Aorta (tissue), 5 donors: ENCODE measurements at regions not wholly inside any gene's neighbourhood (a gene's known extent, or its start where the extent isn't known, plus 50 kb on each side); places are given as distances from the start of the nearest gene placed in this dataset.

Source experiments
- ATAC-seq: fragments of 200-7000 bp; cut with Tn5 transposase; one replicate; pipeline ENCODE4 v1.9.1; 2022; ENCODE audit warnings: moderate library complexity; ENCODE audit not compliant: low FRiP score
- DNase-seq, 2 donors: peaks; one replicate each; pipeline ENCODE4 v3.0.0-alpha.2; 2020
- H3K27ac ChIP-seq, 2 donors: one replicate each; pipeline ENCODE4 v1.5.1; 2013; ENCODE audit warnings: low read length in 2 of 2, mild to moderate bottlenecking in 2 of 2, moderate library complexity in 2 of 2, control low read depth in 1 of 2, inconsistent platforms in 1 of 2, low read depth in 1 of 2
- H3K27me3 ChIP-seq, 2 donors: one replicate each; pipeline ENCODE4 v1.6.1; 2013; ENCODE audit warnings: control low read depth in 1 of 2, low read length in 1 of 2, mild to moderate bottlenecking in 1 of 2, moderate library complexity in 1 of 2; ENCODE audit not compliant: insufficient read depth in 2 of 2, control insufficient read depth in 1 of 2
- H3K36me3 ChIP-seq, 2 donors: one replicate each; pipeline ENCODE4 v1.6.1; 2013; ENCODE audit warnings: control low read depth in 1 of 2, low read length in 1 of 2, mild to moderate bottlenecking in 1 of 2; ENCODE audit not compliant: insufficient read depth in 2 of 2, control insufficient read depth in 1 of 2
- H3K4me1 ChIP-seq, 2 donors: one replicate each; pipeline ENCODE4 v1.6.1; 2013; ENCODE audit warnings: low read length in 2 of 2, control low read depth in 1 of 2, mild to moderate bottlenecking in 1 of 2, moderate library complexity in 1 of 2; ENCODE audit not compliant: insufficient read depth in 2 of 2, control insufficient read depth in 1 of 2
- H3K4me3 ChIP-seq, 2 donors: one replicate each; pipeline ENCODE4 v1.5.1; 2013; ENCODE audit warnings: low read length in 2 of 2, control low read depth in 1 of 2, mild to moderate bottlenecking in 1 of 2
- H3K9me3 ChIP-seq: one replicate; pipeline ENCODE4 v1.6.1; 2013; ENCODE audit warnings: mild to moderate bottlenecking, low read length; ENCODE audit not compliant: control insufficient read depth
- WGBS, 2 donors: extraction: QIAGEN DNeasy Blood & Tissue Kit; methylation state at CpG; one replicate each; pipeline ENCODE4 v1.1.7; 2013; 5-methylcytosine and 5-hydroxymethylcytosine counted together
- intact Hi-C, 2 donors: fragments of 100-400 bp; cut with DNase I; formaldehyde crosslinking; loops; one replicate each; pipeline versions ENCODE4 v1.14.2 to v1.15.0; 2022
- donor health status: healthy with polysubstance abuse.
- donor health status: Bipolar disorder and iron deficiency.
- donor health status: DM: no; HTN: no; CAD: no.
- donor health status: DM: no; HTN: no; CAD: no.
- donor health status: DM: yes; HTN: yes; CAD: no.

GRCh38 chr10:23892296-23892695 is 316.6 kb upstream of the KIAA1217 start:
- Histone ChIP-seq H3K4me1 (no peaks in the 10 kb centered on the region), H3K36me3 (no peaks in the 10 kb centered on the region), H3K4me3 (no peak overlapping the region), H3K9me3 (no peaks in the 10 kb centered on the region), H3K27ac (no peak overlapping the region), H3K27me3 (no peaks in the 10 kb centered on the region)
- intact Hi-C loops = no loop called here
- no peak for DNase-seq
- ATAC-seq = no peak

GRCh38 chr10:23897267-23897666 is 311.7 kb upstream of the KIAA1217 start:
- WGBS, 2 donors = 79 to 83% methylated on average over 4 of the region's 4 CpGs
- Histone ChIP-seq H3K4me3 (no peak overlapping the region), H3K27ac (no peak overlapping the region), H3K4me1 (no peaks in the 10 kb centered on the region), H3K27me3 (no peaks in the 10 kb centered on the region), H3K9me3 (no peaks in the 10 kb centered on the region), H3K36me3 (no peaks in the 10 kb centered on the region)
- DNase-seq (no peak), ATAC-seq (no peak)
- intact Hi-C loops = no loop called here

GRCh38 chr10:23897861-23898260 is 311.1 kb upstream of the KIAA1217 start:
- H3K27ac ChIP-seq = no peak overlapping the region
- intact Hi-C loops = no loop called here
- no peak for DNase-seq
- WGBS, 2 donors = 39 to 44% methylated on average over 3 of the region's 3 CpGs
- H3K4me3 ChIP-seq = no peak overlapping the region
- H3K9me3 ChIP-seq = no peaks in the 10 kb centered on the region
- no peaks in the 10 kb centered on the region for H3K36me3 ChIP-seq
- H3K4me1 ChIP-seq = no peaks in the 10 kb centered on the region
- H3K27me3 ChIP-seq = no peaks in the 10 kb centered on the region
- ATAC-seq = no peak

- Histone ChIP-seq H3K36me3 (no peaks in the 10 kb centered on the region), H3K9me3 (no peaks in the 10 kb centered on the region), H3K27ac (no peak overlapping the region), H3K4me3 (no peak overlapping the region), H3K4me1 (no peaks in the 10 kb centered on the region), H3K27me3 (no peaks in the 10 kb centered on the region)
- intact Hi-C loops = no loop called here
- ATAC-seq (no peak), DNase-seq (no peak)
- WGBS, 2 donors = 56 to 61% methylated on average over 2 of the region's 2 CpGs
These were observed 309.8 kb upstream of the KIAA1217 start for GRCh38 chr10:23899166-23899565.

GRCh38 chr10:23910291-23910690 is 298.6 kb upstream of the KIAA1217 start:
- DNase-seq (no peak), ATAC-seq (no peak)
- H3K27ac ChIP-seq = no peak overlapping the region
- no peaks in the 10 kb centered on the region for H3K4me1 ChIP-seq
- peaks cover 1% of the 10 kb centered on the region for H3K9me3 ChIP-seq
- no peaks in the 10 kb centered on the region for H3K27me3 ChIP-seq
- intact Hi-C loops = no loop called here
- 86 to 94% methylated on average over 2 of the region's 2 CpGs for WGBS, 2 donors
- no peak overlapping the region for H3K4me3 ChIP-seq
- no peaks in the 10 kb centered on the region for H3K36me3 ChIP-seq

- intact Hi-C loops = no loop called here
- Histone ChIP-seq H3K4me1 (no peaks in the 10 kb centered on the region), H3K4me3 (no peak overlapping the region), H3K27ac (no peak overlapping the region), H3K9me3 (peaks cover 3% of the 10 kb centered on the region), H3K36me3 (no peaks in the 10 kb centered on the region), H3K27me3 (no peaks in the 10 kb centered on the region)
- 10% methylated on average over 6 of the region's 6 CpGs for WGBS, 2 donors
- ATAC-seq (no peak), DNase-seq (no peak)
These were observed 296.0 kb upstream of the KIAA1217 start for GRCh38 chr10:23912884-23913404.

- ATAC-seq = no peak
- Histone ChIP-seq H3K9me3 (peaks cover 4% of the 10 kb centered on the region), H3K27ac (no peak overlapping the region), H3K36me3 (no peaks in the 10 kb centered on the region), H3K27me3 (peaks cover 0 to 1% of the 10 kb centered on the region in 2 donors), H3K4me1 (no peaks in the 10 kb centered on the region), H3K4me3 (no peak overlapping the region)
- WGBS, 2 donors = 77 to 85% methylated on average over 3 of the region's 3 CpGs
- DNase-seq = no peak
- intact Hi-C loops = no loop called here
These were observed 294.3 kb upstream of the KIAA1217 start for GRCh38 chr10:23914641-23915040.

GRCh38 chr10:23917251-23917840 is 291.6 kb upstream of the KIAA1217 start:
- DNase-seq = no peak
- no peak overlapping the region for H3K4me3 ChIP-seq
- intact Hi-C loops = no loop called here
- ATAC-seq = no peak
- 35 to 40% methylated on average over 4 of the region's 4 CpGs for WGBS, 2 donors
- H3K4me1 ChIP-seq = no peaks in the 10 kb centered on the region
- no peak overlapping the region for H3K27ac ChIP-seq
- peaks cover 7% of the 10 kb centered on the region for H3K9me3 ChIP-seq
- H3K27me3 ChIP-seq = peaks cover 0 to 1% of the 10 kb centered on the region in 2 donors
- H3K36me3 ChIP-seq = no peaks in the 10 kb centered on the region

GRCh38 chr10:23918090-23918723 is 290.7 kb upstream of the KIAA1217 start:
- WGBS, 2 donors = 22 to 35% methylated on average over 6 of the region's 6 CpGs
- DNase-seq (no peak), ATAC-seq (no peak)
- Histone ChIP-seq H3K9me3 (peaks cover 6% of the 10 kb centered on the region), H3K4me3 (no peak overlapping the region), H3K27me3 (peaks cover 0 to 1% of the 10 kb centered on the region in 2 donors), H3K36me3 (no peaks in the 10 kb centered on the region), H3K27ac (no peak overlapping the region), H3K4me1 (no peaks in the 10 kb centered on the region)
- intact Hi-C loops = no loop called here
